AML-193 (cell line): ENCODE measurements at regions not wholly inside any gene's neighbourhood (a gene's known extent, or its start where the extent isn't known, plus 50 kb on each side); places are given as distances from the start of the nearest gene placed in this dataset.
A peak's percentile ranks its signal among the peaks of the same experiment; 100 is the strongest.
"Not testable (repeated sequence)": the region's sequence is repeated elsewhere in the genome, so short reads cannot be mapped to it uniquely, and the experiment has no call there.

ENCODE experiments used
- DNase-seq, 2 experiments: peaks; one replicate each; lab custom pipeline; 2025; lab: John Stamatoyannopoulos, UW

GRCh38 chr21:30104241-30104640 is 62.4 kb downstream of the CLDN17 start:
- DNase-seq = no peak

GRCh38 chr21:30102871-30103270 is 63.7 kb downstream of the CLDN17 start:
- DNase-seq = no peak

- no peak for DNase-seq
Observed at GRCh38 chr21:30101967-30102366, 64.6 kb downstream of the CLDN17 start.

- DNase-seq = no peak
Observed at GRCh38 chr21:30097791-30098190, 68.8 kb downstream of the CLDN17 start.

GRCh38 chr21:30083225-30083945 is 83.2 kb downstream of the CLDN17 start:
- no peak for DNase-seq

- no peak for DNase-seq
Observed at GRCh38 chr21:30081506-30081905, 85.1 kb downstream of the CLDN17 start.

GRCh38 chr21:30072496-30072895 is 94.1 kb downstream of the CLDN17 start:
- peak; percentile 16 to 18 for DNase-seq

- DNase-seq = no peak
Observed at GRCh38 chr21:30058928-30059327, 107.7 kb downstream of the CLDN17 start.

GRCh38 chr21:30057108-30057507 is 109.5 kb downstream of the CLDN17 start:
- no peak for DNase-seq

GRCh38 chr21:30048570-30048969 is 108.8 kb upstream of the GRIK1 start:
- DNase-seq = no peak

- DNase-seq = no peak
Observed at GRCh38 chr21:30044447-30045064, 104.8 kb upstream of the GRIK1 start.

GRCh38 chr21:30042443-30042842 is 102.6 kb upstream of the GRIK1 start:
- no peak for DNase-seq

GRCh38 chr21:30033441-30033840 is 93.6 kb upstream of the GRIK1 start:
- no peak for DNase-seq

GRCh38 chr21:30030416-30030815 is 90.6 kb upstream of the GRIK1 start:
- no peak for DNase-seq

GRCh38 chr21:30028537-30028936 is 88.7 kb upstream of the GRIK1 start:
- no peak for DNase-seq

GRCh38 chr21:30027986-30028385 is 88.2 kb upstream of the GRIK1 start:
- no peak for DNase-seq

GRCh38 chr21:30023056-30023455 is 83.3 kb upstream of the GRIK1 start:
- DNase-seq = not testable (repeated sequence)

GRCh38 chr21:30014886-30015285 is 75.1 kb upstream of the GRIK1 start:
- DNase-seq = no peak

- no peak for DNase-seq
Observed at GRCh38 chr21:29991624-29992023, 51.8 kb upstream of the GRIK1 start.

- DNase-seq = no peak
Observed at GRCh38 chr21:29989634-29990234, 49.9 kb upstream of the GRIK1 start.
